HCT116 (cell line): ENCODE measurements at regions not wholly inside any gene's neighbourhood (a gene's known extent, or its start where the extent isn't known, plus 50 kb on each side); places are given as distances from the start of the nearest gene placed in this dataset.

Experiments used
- ATAC-seq: fragments of 200-7000 bp; cut with Tn5 transposase; 2 replicates; pipeline ENCODE4 v1.9.1; 2020; ENCODE audit warnings: mild to moderate bottlenecking, moderate library complexity
- BruUV-seq: library from RNA; stranded (reverse); fragments of 400-500 nt; replicated peaks from 2 replicates; lab custom pipeline; 2021; lab: Mats Ljungman, UMichigan
- CTCF ChIA-PET: fragments of 300-600 bp; sonication (Branson Sonifier 250); formaldehyde crosslinking; loops from one replicate; lab custom pipeline; 2021; ENCODE audit warnings: antibody characterized with exemption; lab: Charles Lee
- POLR2A ChIA-PET: fragments of 300-600, 350-600 bp; sonication (Branson Sonifier 250); formaldehyde crosslinking; loops from one replicate; lab custom pipeline; 2021; ENCODE audit warnings: antibody characterized with exemption; lab: Charles Lee
- RAD21 ChIA-PET, 2 experiments: fragments of 300-600 bp; sonication (Branson Sonifier 250); formaldehyde crosslinking; loops; one replicate each; lab custom pipeline; 2023; ENCODE audit warnings: low total read pairs in 2 of 2; ENCODE audit not compliant: uncharacterized antibody in 2 of 2, unreplicated experiment in 2 of 2, low non-redundant PET in 1 of 2; lab: Charles Lee
- DNase-seq: peaks from one replicate; pipeline ENCODE4 v3.0.0-alpha.2; 2010; ENCODE audit warnings: low read depth, low spot score
- H2AFZ ChIP-seq: fragments of 200-600 bp; shearing (Covaris generic), sonication (generic); 2 replicates; pipeline ENCODE4 v1.6.1; 2017; ENCODE audit warnings: low read depth, mixed run types, mixed read lengths, antibody characterized with exemption, low read length; ENCODE audit not compliant: poor library complexity, severe bottlenecking
- H3K27ac ChIP-seq: 2 replicates; pipeline ENCODE4 v1.5.1; 2012; ENCODE audit warnings: low read depth, low read length
- H3K27me3 ChIP-seq: fragments of 200-600 bp; sonication (generic); 2 replicates; pipeline ENCODE4 v1.6.1; 2016; ENCODE audit warnings: mixed run types, low read length, mixed read lengths; ENCODE audit not compliant: insufficient read depth
- H3K36me3 ChIP-seq, 2 experiments: fragments of 200-500 bp in 1 of 2; fragments of 200-600 bp in 1 of 2; sonication (Bioruptor generic) in 1 of 2; sonication (generic) in 1 of 2; 2 replicates each; pipeline versions ENCODE4 v1.5.1 to v1.6.1; 2014 to 2016; ENCODE audit warnings: low read length in 2 of 2, inconsistent platforms in 1 of 2, mixed read lengths in 1 of 2, mixed run types in 1 of 2; ENCODE audit not compliant: insufficient read depth in 2 of 2, control insufficient read depth in 1 of 2
- H3K4me1 ChIP-seq, 2 experiments: fragments of 200-600 bp in 1 of 2; sonication (generic) in 1 of 2; 2 replicates each; pipeline versions ENCODE4 v1.5.1 to v1.6.1; 2012 to 2017; ENCODE audit warnings: low read length in 2 of 2, inconsistent platforms in 1 of 2, mild to moderate bottlenecking in 1 of 2, mixed read lengths in 1 of 2, mixed run types in 1 of 2, moderate library complexity in 1 of 2; ENCODE audit not compliant: insufficient read depth in 2 of 2, control insufficient read depth in 1 of 2
- H3K4me2 ChIP-seq: fragments of 200-600 bp; sonication (generic); 2 replicates; pipeline ENCODE4 v1.6.1; 2017; ENCODE audit warnings: mixed run types, low read length, mixed read lengths
- H3K4me3 ChIP-seq, 2 experiments: fragments of 200-600 bp in 1 of 2; sonication (generic) in 1 of 2; replicated peaks in 1 of 2; 2 replicates each; pipeline ENCODE4 v1.5.1; 2011 to 2016; ENCODE audit warnings: low read length in 2 of 2, control low read depth in 1 of 2, low read depth in 1 of 2, mild to moderate bottlenecking in 1 of 2, mixed read lengths in 1 of 2, mixed run types in 1 of 2
- H3K79me2 ChIP-seq: fragments of 200-600 bp; sonication (generic); 2 replicates; pipeline ENCODE4 v1.6.1; 2017; ENCODE audit warnings: mild to moderate bottlenecking, mixed run types, low read length, moderate library complexity, mixed read lengths; ENCODE audit not compliant: insufficient read depth
- H3K9ac ChIP-seq: fragments of 200-600 bp; sonication (generic); 2 replicates; pipeline ENCODE4 v1.6.1; 2016; ENCODE audit warnings: low read length, mixed read lengths
- H3K9me2 ChIP-seq: fragments of 200-600 bp; sonication (generic), shearing (Covaris generic); 2 replicates; pipeline ENCODE4 v1.6.1; 2017; ENCODE audit warnings: mixed run types, mild to moderate bottlenecking, moderate library complexity; ENCODE audit not compliant: insufficient read depth
- H3K9me3 ChIP-seq, 2 experiments: fragments of 200-500 bp in 1 of 2; fragments of 200-600 bp in 1 of 2; sonication (Bioruptor generic) in 1 of 2; sonication (generic) in 1 of 2; 2 replicates each; pipeline ENCODE4 v1.6.1; 2014 to 2017; ENCODE audit warnings: low read length in 2 of 2, mixed read lengths in 2 of 2, inconsistent platforms in 1 of 2, low read depth in 1 of 2, mild to moderate bottlenecking in 1 of 2, mixed run types in 1 of 2, moderate library complexity in 1 of 2; ENCODE audit not compliant: control insufficient read depth in 1 of 2, insufficient read depth in 1 of 2
- H4K20me1 ChIP-seq: fragments of 200-600 bp; sonication (generic), shearing (Covaris generic); 2 replicates; pipeline ENCODE4 v1.6.1; 2017; ENCODE audit warnings: mixed run types, mild to moderate bottlenecking, moderate library complexity; ENCODE audit not compliant: insufficient read depth
- ATF3 ChIP-seq: IDR thresholded peaks from 2 replicates; pipeline ENCODE4 v1.6.1; 2012
- CBX3 ChIP-seq: IDR thresholded peaks from 2 replicates; pipeline ENCODE4 v1.6.1; 2012; ENCODE audit warnings: low read depth
- EGR1 ChIP-seq: IDR thresholded peaks from 2 replicates; pipeline ENCODE4 v1.6.1; 2012; ENCODE audit warnings: low read depth
- ELF1 ChIP-seq: IDR thresholded peaks from 2 replicates; pipeline ENCODE4 v1.6.1; 2012; ENCODE audit warnings: low read depth, borderline replicate concordance
- EZH2 ChIP-seq: fragments of 200-600 bp; sonication (generic); IDR thresholded peaks from 2 replicates; pipeline ENCODE4 v1.6.1; 2017; ENCODE audit warnings: antibody characterized with exemption, mixed run types
- EZH2phosphoT487 ChIP-seq: fragments of 200-600 bp; IDR thresholded peaks from 2 replicates; pipeline ENCODE4 v1.6.1; 2018; ENCODE audit warnings: antibody characterized with exemption, borderline replicate concordance
- MAX ChIP-seq: IDR thresholded peaks from 2 replicates; pipeline ENCODE4 v1.6.1; 2012
- POLR2AphosphoS5 ChIP-seq: IDR thresholded peaks from 2 replicates; pipeline ENCODE4 v1.6.1; 2011; ENCODE audit warnings: mild to moderate bottlenecking, low read depth, low read length, moderate library complexity
- SIN3A ChIP-seq: IDR thresholded peaks from 2 replicates; pipeline ENCODE4 v1.6.1; 2012; ENCODE audit warnings: low read depth
- SP1 ChIP-seq: IDR thresholded peaks from 2 replicates; pipeline ENCODE4 v1.6.1; 2012; ENCODE audit warnings: low read depth
- SRF ChIP-seq: IDR thresholded peaks from 2 replicates; pipeline ENCODE4 v1.6.1; 2012; ENCODE audit warnings: low read depth
- YY1 ChIP-seq: IDR thresholded peaks from 2 replicates; pipeline ENCODE4 v1.6.1; 2011; ENCODE audit warnings: low read length, low read depth, moderate library complexity, mild to moderate bottlenecking; ENCODE audit not compliant: insufficient replicate concordance; ENCODE audit errors: extremely low read depth
- ZBTB33 ChIP-seq: IDR thresholded peaks from 2 replicates; pipeline ENCODE4 v1.6.1; 2011; ENCODE audit warnings: mild to moderate bottlenecking, low read length, moderate library complexity; ENCODE audit not compliant: insufficient replicate concordance; ENCODE audit errors: extremely low read depth
- intact Hi-C: fragments of 100-400 bp; cut with micrococcal nuclease; formaldehyde crosslinking; loops from 2 replicates; pipeline ENCODE4 v1.10.0; 2022

GRCh38 chrX:45876206-45876605, 669.0 kb downstream of the ZNF674 start:
- H3K4me3 ChIP-seq, result no peak overlapping the region
- ChIA-PET CTCF (no interaction called here), RAD21 (no interaction called here), POLR2A (no interaction called here)
- no peak for ATAC-seq
- no TSS peak for BruUV-seq
- H3K4me2 ChIP-seq, result no peak overlapping the region
- no peaks in the 10 kb centered on the region for H3K27me3 ChIP-seq
- intact Hi-C loops, result no loop called here
- no peak for TF ChIP-seq EGR1
- no peak for TF ChIP-seq MAX
- TF ChIP-seq POLR2AphosphoS5, result no peak
- no peak for TF ChIP-seq EZH2phosphoT487
- no peak for TF ChIP-seq ELF1
- no peak for TF ChIP-seq EZH2
- no peak for TF ChIP-seq SP1
- no peak for TF ChIP-seq SIN3A
- no peak for TF ChIP-seq ATF3
- no peak for TF ChIP-seq CBX3
- no peak for TF ChIP-seq YY1
- TF ChIP-seq ZBTB33, result no peak
- TF ChIP-seq SRF, result no peak
- H3K9me3 ChIP-seq, result no peaks in the 10 kb centered on the region
- no peak overlapping the region for H3K9ac ChIP-seq
- no peaks in the 10 kb centered on the region for H3K36me3 ChIP-seq
- H3K79me2 ChIP-seq, result no peaks in the 10 kb centered on the region
- no peak overlapping the region for H3K27ac ChIP-seq
- no peaks in the 10 kb centered on the region for H4K20me1 ChIP-seq
- no peak overlapping the region for H2AFZ ChIP-seq
- H3K9me2 ChIP-seq, result no peaks in the 10 kb centered on the region
- H3K4me1 ChIP-seq, result no peaks in the 10 kb centered on the region
- DNase-seq, result no peak
